Medulla oblongata (tissue), 1 donor: ENCODE measurements at regions not wholly inside any gene's neighbourhood (a gene's known extent, or its start where the extent isn't known, plus 50 kb on each side); places are given as distances from the start of the nearest gene placed in this dataset.

Source experiments
- DNase-seq: peaks from one replicate; pipeline ENCODE4 v3.0.0-alpha.2; 2015; ENCODE audit errors: extremely low spot score

DNA sequence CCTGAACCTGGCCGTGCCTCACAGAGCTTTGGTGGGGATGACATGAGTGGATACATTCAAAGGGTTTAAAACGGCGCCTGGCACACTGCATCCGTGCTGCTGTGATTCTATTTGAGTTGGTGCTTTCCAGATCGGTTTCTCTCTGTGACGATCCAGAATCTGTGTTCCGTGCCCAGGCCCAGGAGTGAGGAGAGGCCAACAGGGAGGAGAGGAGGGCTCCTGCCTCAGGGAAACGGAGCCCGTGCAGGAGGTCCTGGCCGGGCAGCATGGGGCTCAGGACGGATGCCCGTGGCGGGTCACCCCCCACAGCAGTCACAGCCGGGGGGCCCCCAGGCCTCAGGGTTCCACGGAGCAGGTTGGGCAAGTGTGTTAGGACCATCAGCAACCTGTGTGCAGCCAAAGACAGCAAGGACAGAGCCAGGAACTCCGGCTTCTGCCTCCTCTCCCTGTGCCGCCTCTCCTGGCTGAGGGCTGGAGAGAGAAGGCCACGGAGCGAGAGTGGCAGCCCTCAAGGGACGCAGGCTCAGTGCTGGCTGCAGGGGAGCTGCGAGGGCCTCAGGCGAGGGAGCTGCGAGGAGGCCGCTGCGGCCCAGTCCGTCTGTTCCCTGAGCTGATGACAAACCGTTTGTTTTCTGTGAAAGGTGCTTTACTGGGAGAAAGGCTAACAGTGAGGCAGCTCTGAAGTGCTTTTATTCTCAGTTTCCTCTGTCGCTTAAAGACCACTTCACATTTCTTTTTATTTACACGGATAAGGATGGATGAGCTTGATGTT is 99.3 kb downstream of the METRNL start:
- no peak for DNase-seq

GRCh38 chr17:83179374-83179773 is 100.0 kb downstream of the METRNL start:
- DNase-seq, result peak; percentile 38

GRCh38 chr17:83179811-83180210 is 100.4 kb downstream of the METRNL start:
- DNase-seq, result no peak

DNA sequence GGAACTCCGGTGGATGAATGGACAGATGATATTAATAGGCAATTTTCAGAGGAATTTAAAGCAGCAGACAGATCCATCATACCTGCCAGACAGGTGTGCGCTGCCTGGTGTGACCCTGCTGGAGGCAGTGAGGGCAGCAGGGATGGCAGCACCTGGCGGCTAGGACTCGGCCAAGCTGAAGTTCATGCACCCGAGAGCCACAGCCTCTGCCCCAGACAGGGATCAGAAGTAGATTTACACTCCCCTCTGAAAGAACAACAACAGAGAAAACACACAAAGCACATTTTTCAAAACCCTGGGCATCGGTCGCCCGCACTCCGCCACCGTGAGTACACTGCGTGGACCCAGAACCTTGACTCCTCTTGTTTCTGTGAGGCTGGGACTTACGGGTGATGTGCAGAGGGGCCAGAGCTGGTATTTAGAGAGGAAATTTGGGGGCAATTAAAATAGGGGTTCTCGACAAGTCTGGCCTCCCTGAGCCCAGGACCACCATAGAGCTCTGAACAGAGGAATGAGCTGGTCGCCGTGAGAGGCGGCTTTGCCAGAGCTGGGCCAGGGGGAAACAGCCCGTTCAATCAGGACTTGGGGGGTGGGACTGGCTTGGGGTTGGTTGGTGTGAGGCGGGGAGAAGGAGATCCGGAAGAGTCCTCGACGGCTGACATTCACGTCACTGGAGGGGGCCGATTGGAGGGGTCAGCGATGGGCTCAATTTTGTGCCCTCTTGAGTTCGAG is 101.0 kb downstream of the METRNL start:
- DNase-seq, result no peak

- DNase-seq, result no peak
Measured at GRCh38 chr17:83180996-83181481, 101.6 kb downstream of the METRNL start.

DNA sequence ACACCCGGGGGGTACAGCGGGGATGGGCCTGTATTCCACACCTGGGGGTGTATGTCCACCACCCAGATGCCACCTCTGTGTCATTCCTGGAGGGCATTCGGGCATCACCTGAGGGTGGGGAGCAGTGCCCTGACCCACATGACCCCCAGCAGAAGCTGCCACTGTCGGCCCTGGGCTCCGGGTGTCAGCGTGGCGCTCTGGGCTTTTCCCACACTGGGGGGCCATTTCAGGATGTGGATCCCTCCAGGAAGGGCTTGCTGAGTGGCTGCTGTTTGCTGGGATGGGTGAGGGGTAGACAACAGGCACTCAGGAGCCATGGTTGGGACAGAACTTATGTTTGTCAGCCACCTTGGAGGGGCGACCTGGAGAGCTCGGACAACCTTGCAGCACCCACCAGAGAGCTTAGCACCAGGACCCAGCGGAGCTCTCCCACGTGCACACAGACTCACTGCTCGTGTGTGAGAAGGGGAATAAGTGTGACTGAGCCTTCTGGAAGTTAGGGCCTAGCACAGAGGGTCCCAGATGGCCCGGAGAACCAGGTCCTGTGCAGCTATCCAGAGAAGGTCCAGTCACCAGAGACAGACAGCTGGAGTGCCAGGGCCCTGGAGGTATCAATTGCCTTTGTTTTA is 102.7 kb downstream of the METRNL start:
- no peak for DNase-seq

GRCh38 chr17:83182620-83183101 is 103.3 kb downstream of the METRNL start:
- no peak for DNase-seq

DNA sequence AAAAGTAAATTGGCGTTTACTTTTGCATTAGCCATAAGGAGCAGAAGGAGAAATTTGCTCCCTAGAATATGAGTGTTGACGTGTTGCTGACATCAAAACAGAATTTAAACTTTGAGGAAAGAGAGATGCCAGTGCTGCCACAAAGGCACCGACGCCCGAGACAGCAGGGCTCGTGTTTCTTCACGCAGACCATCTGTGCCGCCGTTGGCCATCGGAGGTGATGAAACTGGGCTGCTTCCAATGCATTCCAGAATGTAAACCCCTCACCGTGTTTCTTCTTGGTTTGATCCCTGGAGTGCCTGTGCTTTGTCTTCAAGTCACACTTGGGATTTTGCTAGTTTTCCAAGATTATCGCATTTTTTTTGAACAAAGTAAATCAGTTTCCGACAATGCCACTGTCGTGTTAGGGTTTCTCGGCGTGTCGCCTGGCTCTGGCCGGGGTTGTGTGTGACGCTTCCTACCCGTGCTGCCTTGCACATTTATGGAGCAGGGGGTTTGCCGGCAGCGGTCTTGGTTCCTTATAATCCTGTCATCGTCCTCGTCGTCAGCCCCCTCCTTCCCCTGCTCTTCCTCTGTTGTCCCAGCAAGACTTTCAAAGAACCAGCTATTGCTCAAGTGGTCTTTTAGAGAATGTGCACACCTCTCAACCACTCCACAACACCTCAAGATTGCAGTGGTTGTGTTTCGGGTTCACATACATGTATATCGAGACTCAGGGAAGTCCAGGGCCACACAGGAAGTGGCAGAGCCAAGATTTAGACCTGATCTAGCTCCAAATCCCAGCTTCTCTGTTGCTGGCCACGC is 103.9 kb downstream of the METRNL start:
- DNase-seq, result no peak

- DNase-seq, result no peak
Measured at GRCh38 chr17:83183951-83184506, 104.6 kb downstream of the METRNL start.

GRCh38 chr17:83185023-83186002 is 105.9 kb downstream of the METRNL start:
- no peak for DNase-seq

DNA sequence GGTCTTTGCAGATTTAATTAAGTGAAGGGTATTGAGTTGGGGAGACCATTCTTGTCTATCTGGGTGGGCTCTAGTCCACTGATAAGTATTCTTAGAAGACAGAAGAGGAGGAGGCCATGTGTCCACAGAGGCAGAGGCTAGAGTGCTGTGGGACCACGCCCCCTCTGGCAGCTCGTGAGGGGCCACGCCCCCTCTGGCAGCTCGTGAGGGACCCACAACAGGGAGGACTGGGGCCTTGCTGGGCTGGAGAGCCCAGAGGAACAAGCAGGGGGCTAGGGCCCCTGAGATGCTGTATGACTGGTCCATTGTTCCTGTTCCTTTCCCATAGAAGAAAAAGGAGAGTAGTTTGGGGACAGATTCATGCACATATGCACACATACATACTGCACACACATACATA is 106.8 kb downstream of the METRNL start:
- DNase-seq, result no peak

DNA sequence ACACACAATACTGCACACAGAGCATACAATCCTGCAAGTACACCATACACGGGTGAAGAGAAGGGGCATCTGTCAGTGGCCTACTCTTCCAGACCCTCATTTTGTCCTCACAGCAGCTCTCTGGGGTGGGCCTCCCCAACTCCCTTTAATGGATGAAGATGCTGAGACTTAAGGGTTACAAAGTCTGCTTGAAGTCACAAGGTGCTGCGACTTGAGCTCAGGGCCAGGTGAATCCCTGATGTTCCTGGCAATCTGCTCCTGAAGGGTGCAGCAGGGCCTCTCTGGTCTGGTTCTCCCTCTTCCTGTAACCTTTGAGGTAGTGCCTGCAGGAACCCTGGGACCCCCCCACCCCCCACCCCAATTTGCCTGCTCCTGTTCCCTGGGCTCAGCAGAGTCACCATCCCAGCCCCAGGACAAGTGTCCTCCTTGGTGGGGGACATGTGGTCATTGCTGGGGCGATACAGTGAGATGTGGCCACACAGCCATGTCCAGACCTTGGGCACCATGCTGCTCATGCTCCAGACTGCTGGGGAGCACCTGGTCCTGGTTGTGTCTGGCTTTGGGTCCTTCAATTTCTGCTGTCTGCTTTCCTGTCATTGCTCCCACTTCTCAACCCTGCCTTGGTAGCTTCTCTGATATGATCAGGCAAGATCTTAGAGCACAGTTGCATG is 107.5 kb downstream of the METRNL start:
- DNase-seq, result no peak

- DNase-seq, result no peak
Measured at GRCh38 chr17:83187782-83188311, 108.4 kb downstream of the METRNL start.

DNA sequence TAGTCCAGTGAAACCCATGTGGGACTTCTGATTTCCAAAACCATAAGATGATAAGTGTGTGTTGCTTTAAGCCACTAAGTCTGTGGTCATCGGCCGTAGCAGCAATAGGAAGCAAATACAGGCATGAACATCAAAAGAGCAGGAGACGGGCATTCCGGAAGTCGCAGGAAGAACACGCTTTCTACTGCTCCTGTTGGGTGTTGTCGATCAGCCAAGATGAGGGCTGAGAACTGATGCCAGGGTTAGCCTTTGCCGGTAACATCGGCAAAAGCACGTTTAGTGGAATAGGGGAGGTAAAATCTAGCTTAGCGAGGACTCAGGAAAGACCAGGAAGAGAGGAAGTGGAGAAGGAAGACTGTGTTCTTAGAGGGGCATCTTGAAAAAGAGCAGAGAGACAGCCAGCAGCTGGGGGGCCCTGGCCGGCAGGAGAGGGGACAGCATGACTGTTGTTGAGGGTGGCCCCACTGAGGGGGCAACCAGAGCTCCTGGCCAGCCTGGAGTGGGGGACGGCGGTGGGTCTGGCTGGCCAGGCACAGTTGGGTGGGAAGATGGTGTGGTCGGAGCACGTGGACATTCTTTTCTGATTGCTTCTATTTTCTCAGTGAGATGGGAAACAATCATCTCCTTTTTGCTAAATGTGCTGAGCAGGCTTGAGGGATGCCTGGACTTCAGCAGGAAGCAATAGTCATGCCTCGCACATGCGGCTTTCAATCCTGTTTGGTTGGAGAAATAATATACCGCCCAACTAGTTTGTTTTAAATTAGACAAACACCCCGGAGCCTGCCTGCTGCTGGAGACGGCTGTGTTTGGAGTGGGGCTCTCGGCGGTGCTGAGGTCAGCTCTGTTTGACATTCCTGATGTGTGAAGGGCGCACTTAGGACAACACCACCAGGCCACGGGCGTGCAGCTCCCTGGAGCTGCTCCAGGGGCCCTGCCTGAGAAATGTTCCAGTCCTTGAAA is 109.9 kb downstream of the METRNL start:
- no peak for DNase-seq

DNA sequence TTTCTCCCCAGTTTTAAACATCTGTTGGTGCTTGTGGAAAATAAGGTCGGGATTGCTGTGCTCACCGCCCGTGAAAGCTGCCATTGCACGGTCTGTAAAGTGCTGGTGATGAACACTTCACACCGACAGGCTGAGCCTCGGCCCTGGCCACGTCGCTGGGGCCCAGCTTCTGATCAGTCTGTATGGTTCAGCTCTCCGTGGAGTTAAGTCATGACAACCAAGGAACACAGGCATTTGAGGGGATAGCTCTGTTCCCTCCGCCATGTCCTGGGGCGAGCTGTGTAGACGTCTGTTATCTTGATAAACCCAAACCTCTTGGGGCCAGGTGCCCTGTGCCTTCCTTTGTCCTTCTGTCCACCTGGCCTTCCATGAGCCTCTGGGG is 110.6 kb downstream of the METRNL start:
- DNase-seq, result no peak

DNA sequence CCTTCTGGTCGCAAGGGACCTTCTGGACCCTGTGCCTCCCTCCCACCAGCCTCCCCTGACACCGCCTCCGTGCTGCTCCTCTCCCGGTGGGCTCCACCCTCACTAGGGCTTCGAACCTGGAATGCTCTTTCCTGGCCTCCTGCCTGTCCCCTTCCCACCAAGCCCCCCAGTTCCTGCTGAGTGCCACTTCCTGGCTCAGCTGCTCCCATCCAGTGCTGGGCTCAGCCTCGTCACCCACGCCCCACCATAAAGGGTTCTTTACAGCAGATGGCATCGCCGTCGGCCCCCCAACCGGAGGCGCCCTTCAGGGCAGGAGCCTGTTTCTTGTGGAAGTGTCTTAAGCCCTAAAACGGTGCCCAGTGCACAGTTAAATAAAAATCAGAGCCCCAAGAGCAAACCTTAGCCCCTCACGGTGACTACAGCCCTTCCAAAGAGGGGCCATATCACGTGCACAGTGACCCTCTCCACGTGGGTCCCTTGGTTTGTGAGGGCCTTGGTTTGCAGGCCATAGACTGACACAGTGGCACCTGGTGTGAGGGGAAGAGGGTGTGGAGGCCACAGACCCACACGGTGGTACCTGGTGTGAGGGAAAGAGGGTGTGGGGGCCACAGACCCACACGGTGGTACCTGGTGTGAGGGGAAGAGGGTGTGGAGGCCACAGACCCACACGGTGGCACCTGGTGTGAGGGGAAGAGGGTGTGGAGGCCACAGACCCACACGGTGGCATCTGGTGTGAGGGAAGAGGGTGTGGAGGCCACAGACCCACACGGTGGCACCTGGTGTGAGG is 111.4 kb downstream of the METRNL start:
- DNase-seq, result no peak

- no peak for DNase-seq
Measured at GRCh38 chr17:83191388-83192160, 112.2 kb downstream of the METRNL start.
